A549 (cell line): ENCODE measurements at regions not wholly inside any gene's neighbourhood (a gene's known extent, or its start where the extent isn't known, plus 50 kb on each side); places are given as distances from the start of the nearest gene placed in this dataset.

ENCODE experiments used
- ATAC-seq, 2 experiments: fragments of 200-7000 bp in 1 of 2; fragments of >200 bp in 1 of 2; cut with Nextera tagmentation in 1 of 2; cut with Tn5 transposase in 1 of 2; 3 replicates each; pipeline versions ENCODE4 v1.8.0 to v1.9.1; 2018 to 2020; ENCODE audit warnings: mild to moderate bottlenecking in 1 of 2, moderate library complexity in 1 of 2
- CTCF ChIA-PET: fragments of 300-600 bp; sonication (Branson Sonifier 250); formaldehyde crosslinking; extraction: SDS; loops from one replicate; lab custom pipeline; 2021; ENCODE audit warnings: antibody characterized with exemption, inconsistent platforms; lab: Yijun Ruan, JAX
- POLR2A ChIA-PET: fragments of 350-600 bp; formaldehyde crosslinking; extraction: SDS; loops from one replicate; lab custom pipeline; 2021; ENCODE audit warnings: antibody characterized with exemption, inconsistent platforms; lab: Yijun Ruan, JAX
- DNase-seq, 2 experiments: peaks; one replicate each; pipeline versions ENCODE4 v3.0.0 to v3.0.0-alpha.2; 2011 to 2016; ENCODE audit warnings: low read depth in 1 of 2, low spot score in 1 of 2
- FAIRE-seq: peaks from 2 replicates; lab custom pipeline; 2011; peaks lifted over from hg19 to GRCh38; lab: Jason Lieb, UNC
- H3K27ac ChIP-seq, 2 experiments: fragments of >200 bp; sonication (Bioruptor Twin); formaldehyde crosslinking; 3 replicates each; pipeline ENCODE4 v1.5.1; 2016 to 2017
- H3K4me1 ChIP-seq: fragments of >200 bp; sonication (Bioruptor Twin); formaldehyde crosslinking; 3 replicates; pipeline ENCODE4 v1.6.1; 2016
- H3K4me2 ChIP-seq: fragments of >200 bp; sonication (Bioruptor Twin); formaldehyde crosslinking; 3 replicates; pipeline ENCODE4 v1.6.1; 2016
- H3K4me3 ChIP-seq: fragments of >200 bp; sonication (Bioruptor Twin); formaldehyde crosslinking; 3 replicates; pipeline ENCODE4 v1.5.1; 2016
- H3K9me3 ChIP-seq: fragments of >200 bp; sonication (Bioruptor Twin); formaldehyde crosslinking; 3 replicates; pipeline ENCODE4 v1.6.1; 2016
- CHD2 ChIP-seq: fragments of 150-350 bp; IDR thresholded peaks from 2 replicates; pipeline ENCODE4 v1.6.1; 2014; ENCODE audit warnings: low read length; ENCODE audit not compliant: partially characterized antibody
- ESRRA ChIP-seq: fragments of 150-350 bp; IDR thresholded peaks from 2 replicates; pipeline ENCODE4 v1.6.1; 2014; ENCODE audit warnings: mild to moderate bottlenecking, low read length, borderline replicate concordance
- FOSL2 ChIP-seq, 2 experiments: fragments of 450-650 bp in 1 of 2; fragments of >200 bp in 1 of 2; sonication (Bioruptor Twin) in 1 of 2; formaldehyde crosslinking; IDR thresholded peaks; 2 replicates each; pipeline versions ENCODE4 v1.5.0 to v1.6.1; 2016 to 2020; ENCODE audit warnings: mild to moderate bottlenecking in 1 of 2, moderate library complexity in 1 of 2
- JUNB ChIP-seq: fragments of >200 bp; sonication (Bioruptor Twin); formaldehyde crosslinking; IDR thresholded peaks from 2 replicates; pipeline ENCODE4 v1.6.1; 2016
- KDM1A ChIP-seq: fragments of 200-600 bp; sonication (generic); IDR thresholded peaks from 2 replicates; pipeline ENCODE4 v1.6.1; 2016; ENCODE audit warnings: low read depth, mild to moderate bottlenecking
- MYC ChIP-seq: IDR thresholded peaks from 2 replicates; pipeline ENCODE4 v1.6.1; 2012; ENCODE audit warnings: mild to moderate bottlenecking, inconsistent platforms, low read length, improper control_type of control experiment, borderline replicate concordance
- NPAS2 ChIP-seq: fragments of 250-450 bp; sonication (Bioruptor Pico); IDR thresholded peaks from 2 replicates; pipeline ENCODE4 v1.8.0; 2022; ENCODE audit warnings: mild to moderate bottlenecking, moderate library complexity, borderline replicate concordance
- NR3C1 ChIP-seq: fragments of >200 bp; sonication (Bioruptor Twin); formaldehyde crosslinking; IDR thresholded peaks from 3 replicates; pipeline ENCODE4 v1.6.1; 2017
- POLR2AphosphoS2 ChIP-seq: conservative IDR thresholded peaks from 2 replicates; pipeline ENCODE4 v1.6.1; 2012; ENCODE audit warnings: low read length, improper control_type of control experiment, inconsistent platforms
- RAD21 ChIP-seq, 2 experiments: fragments of >200 bp in 1 of 2; sonication (Bioruptor Twin) in 1 of 2; formaldehyde crosslinking in 1 of 2; IDR thresholded peaks in 1 of 2; conservative IDR thresholded peaks in 1 of 2; 2 replicates in 1 of 2; 3 replicates in 1 of 2; pipeline ENCODE4 v1.6.1; 2012 to 2018; ENCODE audit warnings: inconsistent platforms in 1 of 2
- RCOR1 ChIP-seq: fragments of 150-350 bp; IDR thresholded peaks from 2 replicates; pipeline ENCODE4 v1.6.1; 2014; ENCODE audit warnings: antibody characterized with exemption, low read length, low read depth
- RNF2 ChIP-seq: fragments of 200-600 bp; sonication (generic); IDR thresholded peaks from 2 replicates; pipeline ENCODE4 v1.6.1; 2016; ENCODE audit warnings: low read depth, mild to moderate bottlenecking, antibody characterized with exemption, moderate library complexity, borderline replicate concordance
- SMC3 ChIP-seq: fragments of >200 bp; sonication (Bioruptor Twin); formaldehyde crosslinking; IDR thresholded peaks from 3 replicates; pipeline ENCODE4 v1.6.1; 2018; ENCODE audit warnings: inconsistent platforms
- TFCP2L1 ChIP-seq: fragments of 250-450 bp; sonication (Bioruptor Pico); IDR thresholded peaks from 2 replicates; pipeline ENCODE4 v1.5.0; 2021; ENCODE audit warnings: mild to moderate bottlenecking
- ZC3H11A ChIP-seq: fragments of 450-650 bp; IDR thresholded peaks from 2 replicates; pipeline ENCODE4 v1.6.1; 2014; ENCODE audit warnings: antibody characterized with exemption, mild to moderate bottlenecking
- ZFP36 ChIP-seq: fragments of 450-650 bp; IDR thresholded peaks from 2 replicates; pipeline ENCODE4 v1.6.1; 2014; ENCODE audit warnings: borderline replicate concordance; ENCODE audit not compliant: partially characterized antibody
- ZSCAN20 ChIP-seq: fragments of 250-450 bp; sonication (Bioruptor Pico); IDR thresholded peaks from 2 replicates; pipeline ENCODE4 v1.8.0; 2022; ENCODE audit warnings: mild to moderate bottlenecking, moderate library complexity
- WGBS: methylation state at CpG from one replicate; pipeline ENCODE4 v1.1.6; 2017; ENCODE audit errors: missing lambda C conversion rate; 5-methylcytosine and 5-hydroxymethylcytosine counted together
- TF ChIP-seq, protein P1 (sequence below): IDR thresholded peaks from 2 replicates; pipeline ENCODE4 v1.6.1; 2012; ENCODE audit warnings: low read depth, borderline replicate concordance
- TF ChIP-seq, protein P2 (sequence below): IDR thresholded peaks from 2 replicates; pipeline ENCODE4 v1.6.1; 2012

DNA sequence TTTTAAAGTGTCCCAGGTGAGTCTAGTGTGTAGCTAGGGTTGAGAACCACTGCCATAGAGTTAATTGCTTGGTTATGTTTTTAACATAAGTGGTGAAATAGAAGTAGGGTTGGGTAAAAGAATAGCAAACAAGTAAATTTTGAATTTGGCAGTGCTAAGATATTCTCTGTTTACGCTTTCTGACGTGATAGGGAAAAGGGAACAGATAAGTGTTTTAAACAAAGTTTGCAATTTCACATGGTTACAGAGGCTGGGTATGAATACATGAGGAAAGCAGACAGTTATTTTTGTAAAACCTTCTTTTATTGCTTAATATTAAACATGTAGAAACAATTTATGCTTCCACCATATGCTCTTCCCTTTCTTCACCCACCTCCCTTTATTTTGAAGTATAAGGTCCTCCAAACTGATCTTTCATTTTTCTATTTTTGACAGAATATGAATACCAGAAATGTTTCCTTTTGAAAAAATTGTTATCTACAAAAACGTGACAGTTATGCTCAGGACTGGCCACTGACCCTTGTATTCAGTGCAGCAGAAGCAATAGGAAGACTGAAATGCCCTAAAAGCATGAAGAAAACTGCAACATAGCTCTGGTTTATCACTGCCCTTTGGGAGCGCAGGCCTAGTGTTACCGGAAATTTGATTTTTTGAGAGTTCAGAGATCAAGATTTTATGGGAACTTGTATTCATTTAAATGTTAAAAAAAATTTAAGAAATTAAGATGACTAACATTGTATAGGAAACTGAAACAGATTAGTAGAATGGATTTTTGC is 214.4 kb upstream of the ARSJ start:
- Histone ChIP-seq H3K27ac (no peak overlapping the region), H3K4me3 (no peak overlapping the region), H3K9me3 (no peaks in the 10 kb centered on the region), H3K4me2 (no peak overlapping the region), H3K4me1 (no peaks in the 10 kb centered on the region)
- TF ChIP-seq RCOR1, result no peak
- no peak for TF ChIP-seq ZC3H11A
- TF ChIP-seq ESRRA, result no peak
- TF ChIP-seq MYC, result no peak
- no peak for TF ChIP-seq RNF2
- TF ChIP-seq, protein P1, sequence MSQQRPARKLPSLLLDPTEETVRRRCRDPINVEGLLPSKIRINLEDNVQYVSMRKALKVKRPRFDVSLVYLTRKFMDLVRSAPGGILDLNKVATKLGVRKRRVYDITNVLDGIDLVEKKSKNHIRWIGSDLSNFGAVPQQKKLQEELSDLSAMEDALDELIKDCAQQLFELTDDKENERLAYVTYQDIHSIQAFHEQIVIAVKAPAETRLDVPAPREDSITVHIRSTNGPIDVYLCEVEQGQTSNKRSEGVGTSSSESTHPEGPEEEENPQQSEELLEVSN, result no peak
- DNase-seq (no peak), FAIRE-seq (no peak), ATAC-seq (no peak)
- CTCF ChIA-PET, result interaction anchor here (0.7 kb wide), 1 partner anchor 13 kb away, joined by 3 read pairs; no protein-coding TSS in a partner anchor
- POLR2A ChIA-PET, result no interaction called here
- 63% methylated on average over 5 of the region's 5 CpGs for WGBS

DNA sequence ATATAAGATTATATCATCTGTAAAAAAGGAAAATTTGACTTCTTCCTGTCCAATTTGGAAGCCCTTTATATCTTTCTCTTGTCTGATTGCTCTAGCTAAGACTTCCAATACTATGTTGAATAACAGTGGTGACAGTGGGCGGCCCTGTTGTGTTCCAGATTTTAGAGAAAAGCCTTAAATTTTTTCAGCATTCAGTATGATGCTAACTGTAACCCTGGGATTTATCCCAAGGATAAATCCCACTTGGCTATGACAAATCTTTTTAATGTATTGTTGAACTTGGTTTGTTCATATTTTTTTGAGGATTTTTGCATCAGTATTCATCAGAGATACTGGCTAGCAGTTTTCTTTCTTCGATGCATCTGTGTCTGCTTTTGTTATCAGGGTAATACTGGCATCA is 217.2 kb upstream of the ARSJ start:
- no peak overlapping the region for H3K27ac ChIP-seq
- H3K4me2 ChIP-seq, result no peak overlapping the region
- TF ChIP-seq POLR2AphosphoS2 (no peak), RNF2 (no peak), KDM1A (no peak), NR3C1 (no peak), RAD21 (conservative IDR thresholded peaks at IDR 0.05 in 1 of 2, IDR thresholded peaks at IDR 0.05 in 1 of 2) (no peak), ZSCAN20 (CRISPR knock-in tag) (no peak), FOSL2 (IDR thresholded peaks at IDR 0.05) (no peak), FOSL2 (CRISPR knock-in tag; IDR thresholded peaks at IDR 0.05) (no peak), TFCP2L1 (no peak), NPAS2 (no peak), ZFP36 (no peak), RCOR1 (no peak)
- TF ChIP-seq, protein P1, result no peak
- TF ChIP-seq, protein P2, sequence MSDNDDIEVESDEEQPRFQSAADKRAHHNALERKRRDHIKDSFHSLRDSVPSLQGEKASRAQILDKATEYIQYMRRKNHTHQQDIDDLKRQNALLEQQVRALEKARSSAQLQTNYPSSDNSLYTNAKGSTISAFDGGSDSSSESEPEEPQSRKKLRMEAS, result no peak
- POLR2A ChIA-PET, result no interaction called here
- no peak for ATAC-seq
- H3K4me1 ChIP-seq, result no peaks in the 10 kb centered on the region
- WGBS, result 58% methylated on average over 2 of the region's 2 CpGs
- CTCF ChIA-PET, result no interaction called here
- H3K4me3 ChIP-seq, result no peak overlapping the region
- DNase-seq, result no peak
- no peak for FAIRE-seq
- H3K9me3 ChIP-seq, result no peaks in the 10 kb centered on the region

DNA sequence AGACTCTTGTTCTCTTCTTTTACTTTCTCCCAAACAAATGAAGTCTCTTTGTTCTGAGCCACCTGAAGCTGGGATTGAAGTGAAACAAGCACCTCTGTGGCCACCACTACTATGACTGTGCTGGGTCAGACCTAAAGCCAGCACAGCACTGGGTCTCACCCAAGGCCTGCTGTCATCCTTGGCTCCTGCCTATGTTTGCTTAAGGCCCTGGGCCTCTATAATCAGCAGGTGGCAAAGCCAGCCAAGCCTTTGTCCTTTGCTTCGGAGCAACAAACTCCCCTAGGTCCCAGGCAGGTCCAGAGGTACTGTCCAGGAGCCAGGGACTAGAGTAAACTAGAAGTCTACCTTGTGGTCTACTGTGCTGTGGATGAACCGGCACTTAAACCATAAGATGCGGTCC is 220.6 kb upstream of the ARSJ start:
- POLR2A ChIA-PET, result no interaction called here
- H3K9me3 ChIP-seq, result no peaks in the 10 kb centered on the region
- DNase-seq (no peak), FAIRE-seq (no peak)
- no peaks in the 10 kb centered on the region for H3K4me1 ChIP-seq
- H3K27ac ChIP-seq, result no peak overlapping the region
- CTCF ChIA-PET, result no interaction called here
- TF ChIP-seq SMC3, result no peak
- TF ChIP-seq MYC, result no peak
- no peak for TF ChIP-seq CHD2
- TF ChIP-seq KDM1A, result no peak
- TF ChIP-seq JUNB, result no peak
- TF ChIP-seq, all 56 proteins: peak for 0
- Histone ChIP-seq H3K4me3 (no peak overlapping the region), H3K4me2 (no peak overlapping the region)
- ATAC-seq, result no peak
- WGBS, result 67% methylated on average over 3 of the region's 3 CpGs
